ENCODE measurements at regions not wholly inside any gene's neighbourhood (a gene's known extent, or its start where the extent isn't known, plus 50 kb on each side); places are given as distances from the start of the nearest gene placed in this dataset.

- Histone ChIP-seq H3K36me3 (replicated peaks in 1 of 2; ENCODE audit: control insufficient read depth in 1 of 2, insufficient read depth in 2 of 2, low read length in 2 of 2) (no peaks in the 10 kb centered on the region), H3K4me3 (replicated peaks in 1 of 3; ENCODE audit: insufficient read depth in 1 of 3, low read depth in 2 of 3, low read length in 3 of 3) (no peak overlapping the region), H2AFZ (ENCODE audit: low read length) (no peak overlapping the region), H3K4me1 (ENCODE audit: insufficient read depth, low read length) (no peaks in the 10 kb centered on the region), H3K9me3 (ENCODE audit: low read length) (peaks cover 43% of the 10 kb centered on the region), H3K9ac (ENCODE audit: insufficient read depth, low read depth, low read length) (no peak overlapping the region), H3K79me2 (ENCODE audit: insufficient read depth, low read length) (no peaks in the 10 kb centered on the region), H3K27ac (ENCODE audit: extremely low read length, insufficient read depth, low read length) (no peak overlapping the region), H3K4me2 (ENCODE audit: low read depth, low read length) (no peak overlapping the region), H4K20me1 (ENCODE audit: insufficient read depth, low read length) (no peaks in the 10 kb centered on the region), H3K27me3 (ENCODE audit: control insufficient read depth in 1 of 2, insufficient read depth in 2 of 2, low read length in 2 of 2) (no peaks in the 10 kb centered on the region)
- ATAC-seq (no peak), FAIRE-seq (no peak), DNase-seq (ENCODE audit: low spot score) (no peak)
- intact Hi-C loops (cut with micrococcal nuclease; ENCODE audit: unreplicated experiment) (no loop called here), in situ Hi-C loops (cut with HindIII; ENCODE audit: extremely low pct_ligation_motif_present, low pct_unique_long_range_greater_than_20kb) (no loop called here)
- POLR2A ChIA-PET, result no interaction called here
- BruUV-seq (replicated peaks), result no TSS peak
- no peak for TF ChIP-seq RFXANK (CRISPR knock-in tag; IDR thresholded peaks at IDR 0.05)
- TF ChIP-seq ZNF484 (CRISPR knock-in tag; IDR thresholded peaks at IDR 0.05; ENCODE audit: borderline replicate concordance, low read depth), result no peak
- no peak for TF ChIP-seq MLLT10 (CRISPR knock-in tag; IDR thresholded peaks at IDR 0.05)
- no peak for TF ChIP-seq ISL2 (CRISPR knock-in tag; IDR thresholded peaks at IDR 0.05)
- TF ChIP-seq SETDB1 (CRISPR knock-in tag; IDR thresholded peaks at IDR 0.05; ENCODE audit: borderline replicate concordance), result no peak
- no peak for TF ChIP-seq ZNF703 (CRISPR knock-in tag; IDR thresholded peaks at IDR 0.05; ENCODE audit: borderline replicate concordance)
- no peak for TF ChIP-seq ZNF263 (CRISPR knock-in tag; IDR thresholded peaks at IDR 0.05)
- no peak for TF ChIP-seq GTF2F1 (IDR thresholded peaks at IDR 0.05; ENCODE audit: low read length)
- no peak for TF ChIP-seq SP5 (CRISPR knock-in tag; IDR thresholded peaks at IDR 0.05; ENCODE audit: borderline replicate concordance, low read depth)
- no peak for TF ChIP-seq ZBTB21 (CRISPR knock-in tag; IDR thresholded peaks at IDR 0.05)
- no peak for TF ChIP-seq ZNF468 (CRISPR knock-in tag; IDR thresholded peaks at IDR 0.05)
- CTCF ChIA-PET (ENCODE audit: low intra/inter-chr PET ratio, low total read pairs), result no interaction called here
Observed at GRCh38 chr11:37320921-37321320, 722.9 kb upstream of the RAG2 start.

- Histone ChIP-seq H3K79me2 (ENCODE audit: insufficient read depth, low read length) (no peaks in the 10 kb centered on the region), H3K4me1 (ENCODE audit: insufficient read depth, low read length) (no peaks in the 10 kb centered on the region), H3K9ac (ENCODE audit: insufficient read depth, low read depth, low read length) (no peak overlapping the region), H3K4me2 (ENCODE audit: low read depth, low read length) (no peak overlapping the region), H3K9me3 (ENCODE audit: low read length) (peaks cover 43% of the 10 kb centered on the region), H3K4me3 (replicated peaks in 1 of 3; ENCODE audit: insufficient read depth in 1 of 3, low read depth in 2 of 3, low read length in 3 of 3) (no peak overlapping the region), H3K27me3 (ENCODE audit: control insufficient read depth in 1 of 2, insufficient read depth in 2 of 2, low read length in 2 of 2) (no peaks in the 10 kb centered on the region), H4K20me1 (ENCODE audit: insufficient read depth, low read length) (no peaks in the 10 kb centered on the region), H3K27ac (ENCODE audit: extremely low read length, insufficient read depth, low read length) (no peak overlapping the region), H2AFZ (ENCODE audit: low read length) (no peak overlapping the region), H3K36me3 (replicated peaks in 1 of 2; ENCODE audit: control insufficient read depth in 1 of 2, insufficient read depth in 2 of 2, low read length in 2 of 2) (no peaks in the 10 kb centered on the region)
- DNase-seq (ENCODE audit: low spot score), result no peak
- WGBS (ENCODE audit: low lambda C conversion rate), result 0% methylated on average over 1 of the region's 1 CpG
- in situ Hi-C loops (cut with HindIII; ENCODE audit: extremely low pct_ligation_motif_present, low pct_unique_long_range_greater_than_20kb) (no loop called here), intact Hi-C loops (cut with micrococcal nuclease; ENCODE audit: unreplicated experiment) (no loop called here)
- peak; percentile 77 for TF ChIP-seq ATF7 (IDR thresholded peaks at IDR 0.05)
- no peak for TF ChIP-seq ATF7 (CRISPR knock-in tag; IDR thresholded peaks at IDR 0.05)
- TF ChIP-seq ZNF577 (CRISPR knock-in tag; IDR thresholded peaks at IDR 0.05; ENCODE audit: borderline replicate concordance, low read depth), result no peak
- no peak for TF ChIP-seq ARHGAP35 (CRISPR knock-in tag; IDR thresholded peaks at IDR 0.05; ENCODE audit: borderline replicate concordance)
- POLR2A ChIA-PET, result no interaction called here
- CTCF ChIA-PET (ENCODE audit: low intra/inter-chr PET ratio, low total read pairs), result no interaction called here
- no peak for FAIRE-seq
- no TSS peak for BruUV-seq (replicated peaks)
- ATAC-seq, result no peak
Observed at GRCh38 chr11:37317803-37318202, 719.8 kb upstream of the RAG2 start.

Measured in HepG2 (cell line).